ES-I3 (cell line): ENCODE measurements at regions not wholly inside any gene's neighbourhood (a gene's known extent, or its start where the extent isn't known, plus 50 kb on each side); places are given as distances from the start of the nearest gene placed in this dataset.
"Not testable (repeated sequence)": the region's sequence is repeated elsewhere in the genome, so short reads cannot be mapped to it uniquely, and the experiment has no call there.

Experiments
- H3K36me3 ChIP-seq: 2 replicates; pipeline ENCODE4 v1.6.1; 2013; ENCODE audit warnings: mild to moderate bottlenecking, low read length, control low read depth, moderate library complexity; ENCODE audit not compliant: insufficient read depth
- H3K4me1 ChIP-seq: 2 replicates; pipeline ENCODE4 v1.6.1; 2013; ENCODE audit warnings: mild to moderate bottlenecking, control low read depth, low read length; ENCODE audit not compliant: insufficient read depth
- H3K9ac ChIP-seq: 2 replicates; pipeline ENCODE4 v1.6.1; 2013; ENCODE audit warnings: low read depth, mild to moderate bottlenecking, low read length, moderate library complexity
- H3K9me3 ChIP-seq: 2 replicates; pipeline ENCODE4 v1.6.1; 2013; ENCODE audit warnings: mild to moderate bottlenecking, low read length, moderate library complexity; ENCODE audit not compliant: control insufficient read depth, insufficient read depth

DNA sequence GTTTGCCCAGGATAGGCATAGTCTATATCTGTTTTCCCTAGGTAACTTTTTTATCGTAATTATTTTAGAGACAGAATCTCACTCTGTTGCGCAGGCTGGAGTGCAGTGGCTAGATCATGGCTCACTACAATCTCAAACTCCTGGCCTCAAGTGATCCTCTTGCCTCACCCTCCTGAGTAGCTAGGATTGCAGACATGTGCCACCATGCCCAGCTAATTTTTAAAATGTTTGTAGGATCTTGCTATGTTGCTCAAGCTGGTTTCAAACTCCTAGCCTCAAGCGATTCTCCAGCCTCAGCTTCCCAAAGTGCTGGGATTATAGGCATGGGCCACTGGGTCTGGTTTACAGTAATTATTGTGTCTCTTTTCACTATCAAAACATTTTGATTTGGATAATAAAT, 58.6 kb upstream of the SOX13 start:
- Histone ChIP-seq H3K9ac (no peak overlapping the region), H3K36me3 (no peaks in the 10 kb centered on the region), H3K4me1 (peaks cover 5% of the 10 kb centered on the region; the same call in 1 of the 2 replicates), H3K9me3 (no peaks in the 10 kb centered on the region)

GRCh38 chr1:204014961-204015360, 58.0 kb upstream of the SOX13 start:
- not testable (repeated sequence) for H3K9me3 ChIP-seq, H3K36me3 ChIP-seq, H3K9ac ChIP-seq, H3K4me1 ChIP-seq

- Histone ChIP-seq H3K4me1 (peaks cover 5% of the 10 kb centered on the region; the same call in 1 of the 2 replicates), H3K9ac (no peak overlapping the region), H3K9me3 (no peaks in the 10 kb centered on the region), H3K36me3 (no peaks in the 10 kb centered on the region)
These were observed 55.9 kb upstream of the SOX13 start for GRCh38 chr1:204017032-204017431.

DNA sequence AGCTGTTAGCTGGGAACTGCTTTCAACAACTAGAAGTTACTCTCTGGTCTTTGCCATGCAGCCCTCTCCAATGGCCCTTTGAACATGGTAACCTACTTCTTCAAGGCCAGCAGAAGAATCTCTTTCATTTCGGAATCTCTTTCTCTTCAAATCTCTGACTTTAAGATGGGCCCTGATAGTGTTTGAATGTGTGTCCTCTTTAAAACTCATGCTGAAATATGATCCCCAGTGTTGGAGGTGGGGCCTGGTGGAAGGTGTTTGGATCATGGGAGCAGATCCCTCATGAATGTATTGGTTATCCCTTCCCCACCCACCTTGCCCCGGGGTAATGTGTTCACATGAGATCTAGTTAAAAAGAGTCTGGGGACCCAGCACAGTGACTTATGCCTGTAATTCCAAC, 54.5 kb upstream of the SOX13 start:
- Histone ChIP-seq H3K9ac (no peak overlapping the region), H3K4me1 (peaks cover 5% of the 10 kb centered on the region; the same call in 1 of the 2 replicates), H3K36me3 (no peaks in the 10 kb centered on the region), H3K9me3 (no peaks in the 10 kb centered on the region)
